HG03139 (cell line): ENCODE measurements at regions not wholly inside any gene's neighbourhood (a gene's known extent, or its start where the extent isn't known, plus 50 kb on each side); places are given as distances from the start of the nearest gene placed in this dataset.
"Not testable (repeated sequence)": the region's sequence is repeated elsewhere in the genome, so short reads cannot be mapped to it uniquely, and the experiment has no call there.

Source experiments
- ATAC-seq: cut with Tn5 transposase; IDR thresholded peaks from one replicate; pipeline ENCODE4 v1.9.1; 2021; ENCODE audit not compliant: unreplicated experiment

DNA sequence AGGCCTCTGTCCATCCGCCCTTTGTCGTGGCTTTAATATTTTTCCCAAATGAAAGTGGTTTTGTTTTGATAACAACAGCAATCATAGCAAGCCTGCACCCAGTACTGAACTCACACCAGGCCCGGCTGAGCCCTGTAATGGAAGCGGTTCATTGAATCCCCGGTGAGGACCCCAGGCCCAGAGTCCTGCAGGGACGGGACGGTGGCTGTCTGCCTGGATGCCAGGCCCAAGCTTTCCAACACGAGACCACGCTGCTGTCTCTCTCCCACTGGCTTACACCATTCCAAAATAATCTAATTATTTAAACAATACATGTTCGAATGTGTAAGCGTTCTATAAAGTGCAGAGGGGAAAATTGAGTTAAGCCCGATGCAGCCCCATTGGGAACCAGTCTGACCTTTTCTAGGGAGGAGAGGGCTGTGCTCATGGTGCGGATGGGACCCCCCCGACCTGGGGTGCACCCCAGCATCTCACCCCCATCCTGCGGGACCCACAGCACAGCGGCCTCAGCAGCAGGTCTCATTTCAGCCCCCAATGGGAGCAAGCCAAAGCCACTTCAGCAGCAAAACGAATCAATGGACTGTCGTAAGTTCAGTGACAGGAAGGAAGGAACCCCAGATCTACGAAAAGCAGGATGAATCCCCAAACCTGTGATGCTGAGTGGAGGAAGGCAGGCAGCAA, 1046.9 kb downstream of the BRD1 start:
- no peak for ATAC-seq

DNA sequence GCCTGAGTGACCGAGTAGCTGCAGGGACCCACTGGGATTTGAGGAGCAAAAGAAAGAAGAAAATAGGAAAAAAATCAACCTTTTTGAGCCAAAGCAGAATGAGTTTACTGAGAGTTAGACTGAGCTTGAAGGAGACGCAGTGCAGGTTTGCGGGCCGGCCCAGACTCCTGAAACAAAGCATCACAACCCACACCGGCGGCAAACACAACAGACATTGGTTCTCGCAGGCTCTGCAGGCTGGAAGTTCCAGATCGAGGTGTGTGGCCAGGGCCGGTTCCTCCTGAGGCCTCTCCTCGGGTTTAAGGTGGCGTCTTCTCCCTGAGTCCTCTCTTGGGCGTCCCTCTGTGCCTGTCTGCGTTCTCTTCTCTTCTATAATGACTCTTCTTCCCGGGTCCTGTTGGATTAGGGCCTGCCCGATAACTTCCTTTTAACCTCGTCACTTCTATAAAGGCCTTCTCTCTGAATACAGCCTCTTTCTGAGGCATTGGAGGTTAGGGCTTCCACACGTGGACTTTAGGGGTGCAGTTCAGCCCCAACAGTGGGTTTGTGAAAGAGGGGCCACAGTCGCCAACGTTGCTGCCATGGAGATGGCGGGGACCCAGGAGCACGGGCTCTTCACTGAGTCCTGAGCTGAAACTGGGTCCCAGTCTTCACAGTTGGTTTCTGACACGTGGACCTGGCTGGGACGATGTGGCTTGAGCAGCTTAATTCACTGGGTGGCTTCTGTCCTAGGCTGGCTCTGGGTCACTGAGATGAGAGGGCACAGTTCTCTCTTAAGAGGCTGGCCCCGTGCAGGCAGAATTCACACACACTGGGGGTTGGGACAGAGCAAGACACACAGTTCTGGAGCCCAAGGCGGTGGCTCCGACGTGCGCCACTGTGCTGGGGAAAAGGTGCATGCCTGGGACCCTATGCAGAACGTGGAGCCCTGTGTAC, 1047.7 kb downstream of the BRD1 start:
- no peak for ATAC-seq

DNA sequence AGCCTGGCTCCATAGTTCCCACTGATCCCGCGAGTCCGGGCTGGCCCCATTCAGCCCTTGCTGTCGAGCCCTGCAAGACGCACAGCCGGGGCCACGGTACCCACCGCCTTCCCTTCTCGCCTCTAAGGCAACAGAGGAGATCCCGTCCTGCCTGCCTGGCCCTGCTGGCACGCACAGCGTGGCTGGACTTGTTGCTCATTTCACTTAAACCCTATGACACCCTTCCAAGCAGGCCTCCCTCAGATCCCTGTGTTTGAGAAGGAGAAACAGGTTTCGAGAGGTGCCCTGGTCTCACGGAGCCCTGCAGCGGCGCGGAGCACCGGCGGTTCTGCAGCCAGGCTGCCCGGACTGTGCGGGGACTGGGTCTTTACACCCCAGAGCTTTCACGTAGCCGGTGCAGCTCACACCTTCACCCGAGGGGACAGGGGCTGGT, 1048.4 kb downstream of the BRD1 start:
- no peak for ATAC-seq

DNA sequence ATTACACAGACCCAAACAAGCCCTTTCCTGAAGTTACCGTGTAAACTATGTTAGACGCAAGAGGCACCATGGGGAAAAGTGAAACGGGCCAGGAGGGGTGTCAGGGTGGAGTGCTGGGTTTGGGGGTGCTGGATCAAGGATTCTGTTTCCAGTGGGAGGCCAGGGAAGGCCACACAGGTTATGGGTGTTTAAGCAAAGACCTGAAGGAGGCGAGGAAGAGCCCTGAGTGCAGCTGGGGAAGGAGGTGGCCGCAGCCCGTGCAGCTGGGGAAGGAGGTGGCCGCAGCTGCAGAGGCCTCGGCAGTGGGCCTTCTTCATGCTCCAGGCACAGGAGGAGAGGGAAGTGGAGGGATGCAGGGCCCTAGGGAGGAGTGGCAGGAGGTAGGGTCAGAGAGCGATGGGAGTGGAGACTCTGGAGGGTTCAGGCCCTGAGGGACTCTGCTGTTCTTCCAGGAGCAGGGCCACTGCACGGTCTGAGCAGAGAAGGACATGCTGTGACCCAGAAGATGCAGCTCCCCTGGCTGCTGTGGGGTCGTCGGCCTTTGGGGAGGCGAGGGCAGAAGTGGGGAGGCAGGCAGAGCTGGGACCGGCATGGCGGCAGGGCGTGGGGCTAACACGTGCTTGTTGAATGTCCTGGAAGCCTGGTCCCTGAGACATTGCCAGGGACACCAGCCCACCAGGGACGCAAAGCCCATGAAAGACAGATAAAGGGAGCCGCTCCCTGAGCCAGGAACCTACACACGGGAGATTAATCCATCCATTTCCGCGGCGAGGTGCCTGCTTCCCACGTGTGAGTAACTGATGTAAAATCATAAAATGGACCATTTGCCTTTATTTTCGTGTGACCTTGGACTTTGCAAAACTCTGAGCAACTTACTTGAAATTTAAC, 1049.1 kb downstream of the BRD1 start:
- ATAC-seq: no peak

DNA sequence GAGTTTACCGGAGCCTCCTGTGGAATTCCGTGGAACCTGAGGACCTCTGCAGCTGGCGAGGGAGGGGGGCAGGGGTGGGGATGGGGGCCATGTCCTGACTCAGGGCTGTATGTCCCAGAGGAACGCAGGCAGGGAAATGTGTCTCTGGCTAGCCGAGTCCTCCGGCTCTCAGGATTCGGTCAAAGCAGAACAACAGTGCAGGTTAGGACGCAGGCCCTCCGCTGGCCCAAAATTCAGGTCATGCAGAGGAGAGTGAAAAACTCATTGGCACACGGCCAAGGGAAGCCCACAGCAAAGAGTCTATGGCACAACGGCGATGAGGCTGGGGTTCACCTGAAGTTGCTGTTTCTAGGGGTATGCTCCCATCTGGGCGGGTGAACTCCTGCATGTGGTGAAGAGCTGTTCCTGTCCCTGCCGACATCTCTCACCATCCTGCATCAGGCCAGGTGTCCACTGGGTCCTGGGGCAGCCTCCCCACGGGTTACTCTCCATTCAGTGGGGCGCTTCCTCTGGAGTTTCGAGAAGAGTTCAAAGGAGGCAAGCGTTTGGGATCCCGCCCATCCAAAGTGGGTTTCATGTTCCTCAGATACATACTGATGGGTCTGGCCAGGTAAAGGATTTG, 1055.3 kb downstream of the BRD1 start:
- ATAC-seq: no peak

DNA sequence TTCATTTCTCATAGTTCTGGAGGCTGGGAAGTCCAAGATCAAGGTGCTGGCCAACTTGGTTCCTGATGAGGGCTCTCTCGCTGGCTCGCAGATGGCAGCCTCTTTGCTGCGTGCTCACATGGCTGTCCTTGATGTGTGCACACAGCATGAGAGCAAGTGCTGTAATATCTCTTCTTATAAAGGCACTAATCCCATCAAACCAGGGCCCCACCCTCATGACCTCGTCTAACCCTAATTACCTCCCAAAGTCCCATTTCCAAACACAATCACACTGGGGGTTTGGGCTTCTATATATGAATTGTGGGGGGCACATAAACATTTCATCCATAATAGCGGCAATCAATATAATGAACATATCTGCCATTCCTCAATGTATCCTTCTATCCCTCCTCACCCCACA, 1062.1 kb downstream of the BRD1 start:
- no peak for ATAC-seq

DNA sequence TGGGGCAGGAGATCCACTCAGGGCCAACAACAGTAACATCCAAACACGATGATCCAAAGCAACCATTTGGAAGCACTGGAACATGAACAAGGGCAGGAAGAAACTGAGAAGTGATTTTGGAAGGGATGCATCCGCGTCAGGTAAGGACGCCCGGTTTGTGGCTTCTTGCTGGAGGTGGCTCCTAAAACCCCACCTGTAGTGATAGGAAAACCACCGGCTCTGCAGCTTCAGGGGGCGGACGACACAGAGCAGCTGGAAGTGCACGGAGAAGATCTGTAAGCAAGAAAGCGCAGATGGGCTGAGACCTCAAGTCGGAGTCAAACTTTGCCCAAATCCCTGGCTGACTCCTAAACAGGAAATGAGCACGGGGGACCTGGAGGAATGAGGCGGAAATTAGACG, 1066.1 kb downstream of the BRD1 start:
- ATAC-seq: no peak

DNA sequence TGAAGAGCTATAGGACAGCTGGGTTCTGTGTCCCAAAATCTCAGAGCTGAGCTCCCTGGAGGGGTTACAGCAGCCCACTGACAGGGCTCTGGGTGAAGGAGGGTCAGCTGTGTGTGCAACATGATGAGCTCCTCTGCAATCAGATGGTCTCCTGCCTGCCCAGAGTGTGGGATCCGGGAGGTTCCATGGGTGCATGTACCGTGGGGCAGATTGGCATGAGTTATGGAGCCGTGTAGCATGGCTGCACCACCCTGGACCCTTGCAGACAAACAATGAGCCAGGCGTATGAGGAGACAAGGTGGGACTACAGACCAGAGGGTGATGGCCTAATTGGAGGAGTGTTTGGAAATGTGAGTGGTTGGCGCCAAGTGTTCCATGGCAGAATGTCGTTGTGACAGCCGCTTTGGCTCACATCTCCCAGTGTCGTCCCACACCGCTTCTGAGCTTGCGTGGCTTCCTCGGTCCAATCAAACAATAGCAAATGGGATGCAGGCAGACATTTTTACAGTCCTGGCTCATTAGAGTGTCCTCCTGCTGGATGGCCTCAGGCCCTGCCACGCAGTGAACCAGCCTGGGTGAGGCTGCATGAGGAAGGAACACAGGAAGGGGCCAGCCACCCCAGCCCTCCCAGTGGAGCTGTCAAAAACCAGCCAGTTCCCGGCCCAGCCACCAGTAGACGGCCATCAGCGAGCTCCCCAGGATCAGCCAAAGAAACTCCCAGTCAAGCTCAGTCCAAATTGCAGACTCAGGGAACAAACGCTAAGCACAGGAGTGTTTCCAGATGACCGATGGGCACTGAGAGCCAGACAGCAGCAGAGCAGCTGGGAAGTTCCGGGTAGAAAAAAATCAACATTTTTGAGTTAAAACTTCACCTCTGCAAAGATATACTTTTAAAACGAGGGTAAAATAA, 1066.9 kb downstream of the BRD1 start:
- no peak for ATAC-seq

DNA sequence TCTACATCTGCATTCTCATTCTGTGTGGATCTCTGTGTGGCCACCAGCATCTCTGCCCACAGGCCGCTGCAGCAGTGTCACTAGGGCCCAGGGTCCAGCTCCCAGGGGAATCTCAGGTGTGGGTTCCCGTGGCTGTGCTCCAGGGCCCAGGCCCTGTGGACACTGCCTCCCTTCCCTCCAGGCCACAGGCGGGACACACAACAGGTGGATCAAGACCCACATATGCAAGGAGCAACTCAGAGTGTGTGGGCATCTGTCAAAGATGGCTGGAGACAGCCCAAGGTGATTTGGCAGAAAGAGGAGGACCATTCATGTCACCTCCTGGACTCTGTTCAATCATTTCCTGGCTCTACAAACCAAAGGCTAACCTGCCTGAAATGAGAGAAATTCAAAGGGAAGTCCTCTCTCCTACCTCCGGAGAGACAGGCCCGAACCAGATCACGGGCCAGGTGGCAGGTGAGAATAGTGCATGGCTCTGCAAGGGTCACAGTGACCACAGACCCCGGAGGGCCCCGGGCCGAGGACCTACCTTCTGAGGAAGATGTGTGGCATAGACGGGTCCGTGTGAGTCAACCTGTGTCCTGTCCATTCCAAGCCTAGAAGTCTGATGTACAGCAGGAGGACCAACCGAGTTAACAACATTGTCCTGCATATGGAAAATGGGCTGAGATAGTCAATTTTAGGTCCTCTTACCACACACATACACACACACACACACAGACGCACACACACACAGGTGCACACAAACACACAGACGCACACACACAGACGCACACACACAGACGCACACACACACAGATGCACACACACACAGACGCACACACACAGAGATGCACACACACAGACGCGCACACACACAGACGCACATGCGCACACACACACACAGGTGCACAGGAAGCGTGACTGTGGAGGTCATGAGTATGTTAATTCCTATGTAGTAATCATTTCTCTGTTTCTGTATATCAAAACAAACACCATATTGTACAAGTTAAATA, 1068.5 kb downstream of the BRD1 start:
- ATAC-seq: no peak

DNA sequence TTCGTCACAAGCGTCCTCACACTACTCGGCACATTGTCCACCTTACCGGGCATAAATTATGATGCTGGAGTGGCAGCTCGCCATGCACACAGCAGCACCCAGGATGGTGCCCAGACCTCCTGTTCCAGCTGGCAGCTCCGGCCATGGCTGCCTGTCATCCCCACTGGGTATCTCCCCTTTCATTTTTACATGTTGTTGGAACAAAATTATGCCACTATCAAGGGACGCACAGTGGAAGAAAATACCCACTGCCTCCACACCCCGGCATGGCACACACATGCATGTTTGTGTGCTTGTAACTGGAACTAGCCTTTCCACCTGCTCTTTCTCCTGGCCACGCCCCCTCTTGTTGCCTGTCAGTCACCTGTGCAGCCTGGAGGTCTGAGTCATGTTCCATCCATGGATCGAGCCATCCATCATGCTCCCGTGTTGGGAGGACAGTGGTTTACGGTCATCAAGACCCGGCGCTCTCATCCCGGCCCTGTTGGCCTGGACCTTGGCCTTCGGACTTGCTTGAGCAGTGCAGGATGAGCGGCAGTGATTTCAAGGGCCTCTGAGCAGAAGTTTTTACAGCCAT, 1069.6 kb downstream of the BRD1 start:
- ATAC-seq: no peak

DNA sequence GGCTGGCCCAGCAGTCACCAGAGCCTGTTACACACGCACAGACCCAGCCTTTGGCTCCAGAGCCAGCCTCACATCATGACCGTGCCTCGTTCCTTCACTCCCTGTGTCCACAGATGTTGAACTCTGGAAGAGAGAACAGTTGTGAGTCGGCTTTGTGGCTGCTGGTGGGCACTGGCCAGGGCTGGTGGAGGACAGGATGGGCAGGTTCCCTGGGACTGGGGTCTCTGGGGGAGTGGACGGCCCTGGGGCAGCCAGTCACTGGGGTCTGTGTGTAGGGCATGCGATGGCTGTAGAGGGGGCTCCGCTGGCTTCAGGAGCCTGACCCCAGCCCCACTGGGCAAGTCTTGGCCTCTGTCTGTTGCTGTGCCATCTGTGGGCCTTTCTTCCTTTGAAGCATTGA, 1070.1 kb downstream of the BRD1 start:
- no peak for ATAC-seq

DNA sequence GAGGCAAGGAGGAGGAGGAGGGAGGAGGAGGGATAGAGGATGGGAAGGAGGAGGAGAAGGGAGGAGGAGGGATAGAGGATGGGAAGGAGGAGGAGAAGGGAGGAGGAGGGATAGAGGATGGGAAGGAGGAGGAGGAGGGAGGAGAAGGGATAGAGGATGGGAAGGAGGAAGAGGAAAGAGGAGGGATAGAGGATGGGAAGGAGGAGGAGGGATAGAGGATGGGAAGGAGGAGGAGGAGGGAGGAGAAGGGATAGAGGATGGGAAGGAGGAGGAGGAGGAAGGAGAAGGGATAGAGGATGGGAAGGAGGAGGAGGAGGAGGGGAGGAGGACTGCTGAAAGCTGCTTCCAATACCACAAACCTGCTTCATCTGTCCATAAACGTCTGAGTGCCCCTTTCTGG, 1070.5 kb downstream of the BRD1 start:
- not testable (repeated sequence) for ATAC-seq

DNA sequence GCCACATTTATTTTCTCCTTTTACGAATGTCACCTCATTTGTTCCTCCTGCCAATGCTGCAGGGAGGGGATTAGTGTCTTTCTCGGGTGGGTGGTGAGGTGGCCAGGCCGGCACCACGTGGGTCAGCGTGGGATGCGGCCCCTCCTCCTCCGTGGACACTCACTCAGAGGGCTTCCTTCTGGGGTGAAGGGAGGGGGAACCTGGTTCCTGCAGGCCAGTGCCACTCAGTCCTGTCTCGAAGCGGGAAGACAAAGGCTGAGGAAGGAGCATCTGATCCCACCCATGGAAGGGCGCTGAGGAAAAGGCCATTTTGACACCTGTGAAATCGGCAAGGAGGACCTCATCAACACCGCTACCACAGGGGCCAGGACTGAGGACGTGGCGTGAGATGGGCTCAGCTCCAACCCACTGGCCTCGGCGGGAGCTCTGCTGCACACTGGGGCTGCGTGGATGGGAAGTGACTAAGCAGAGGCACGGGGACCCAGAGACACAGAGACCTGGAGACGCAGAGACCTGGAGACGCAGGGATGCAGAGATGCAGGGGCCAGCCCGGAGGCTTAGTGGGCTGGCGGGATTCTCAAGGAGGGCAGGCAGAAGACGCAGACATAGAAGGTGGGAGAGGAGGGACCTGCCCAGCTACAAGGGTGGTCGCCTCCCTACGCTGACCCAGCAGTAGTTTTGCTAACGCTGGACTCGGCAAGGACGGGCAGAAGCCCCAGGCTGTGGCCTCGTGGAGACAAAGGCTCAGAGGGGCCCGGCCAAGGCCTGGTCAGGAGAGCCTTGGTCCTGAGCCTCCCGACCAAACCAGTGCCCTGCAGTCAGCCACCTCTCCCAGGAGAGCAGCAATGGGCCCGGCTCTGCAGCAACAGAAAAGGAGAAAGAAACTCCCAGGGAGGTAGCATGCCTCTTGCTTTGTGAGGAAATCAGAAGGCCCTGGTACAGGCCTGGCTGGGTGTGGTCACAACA, 1071.2 kb downstream of the BRD1 start:
- ATAC-seq: no peak

DNA sequence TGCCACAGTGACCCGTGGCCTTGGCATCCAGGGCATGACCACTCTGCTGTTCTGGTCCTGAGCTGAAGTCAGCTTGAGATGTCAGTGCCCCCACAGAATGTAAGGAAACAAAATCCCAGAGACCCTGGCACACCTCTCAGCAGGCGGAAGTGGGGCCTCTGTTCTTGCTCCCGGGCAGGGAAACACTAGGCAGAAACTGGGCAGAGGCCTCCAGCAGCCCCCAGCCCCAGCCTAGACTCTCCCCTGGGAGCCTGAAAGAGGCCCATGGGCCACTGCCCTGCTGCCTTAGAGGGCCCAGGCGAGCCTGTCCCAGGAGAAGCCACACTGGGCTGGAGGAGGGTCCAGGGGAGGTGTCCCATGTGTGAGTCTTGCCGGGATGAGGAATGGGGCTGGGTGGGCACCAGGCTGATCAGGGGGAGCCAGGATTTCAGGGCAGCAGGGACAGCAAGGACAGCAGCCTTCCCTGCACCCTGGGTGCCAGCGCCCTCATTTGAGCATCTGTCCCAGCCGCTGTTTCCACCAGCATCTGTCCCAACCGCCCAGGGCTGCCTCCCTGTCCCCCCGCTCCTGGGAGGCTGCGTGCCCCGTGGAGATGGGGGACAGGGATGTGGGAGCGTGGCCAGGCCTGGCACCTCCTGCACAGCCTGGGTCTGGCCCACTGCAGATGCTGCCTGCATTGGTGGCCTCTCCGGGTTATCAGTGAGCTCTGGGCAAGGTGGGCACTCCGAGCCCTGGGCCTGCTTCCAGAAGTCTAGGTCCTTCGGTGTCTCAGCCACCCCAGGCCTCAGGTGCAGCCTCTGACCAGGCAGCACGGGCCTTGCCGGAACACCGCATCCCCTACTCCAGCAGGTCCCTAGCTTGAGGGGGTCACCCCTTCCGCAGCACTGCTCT, 1072.4 kb downstream of the BRD1 start:
- no peak for ATAC-seq

DNA sequence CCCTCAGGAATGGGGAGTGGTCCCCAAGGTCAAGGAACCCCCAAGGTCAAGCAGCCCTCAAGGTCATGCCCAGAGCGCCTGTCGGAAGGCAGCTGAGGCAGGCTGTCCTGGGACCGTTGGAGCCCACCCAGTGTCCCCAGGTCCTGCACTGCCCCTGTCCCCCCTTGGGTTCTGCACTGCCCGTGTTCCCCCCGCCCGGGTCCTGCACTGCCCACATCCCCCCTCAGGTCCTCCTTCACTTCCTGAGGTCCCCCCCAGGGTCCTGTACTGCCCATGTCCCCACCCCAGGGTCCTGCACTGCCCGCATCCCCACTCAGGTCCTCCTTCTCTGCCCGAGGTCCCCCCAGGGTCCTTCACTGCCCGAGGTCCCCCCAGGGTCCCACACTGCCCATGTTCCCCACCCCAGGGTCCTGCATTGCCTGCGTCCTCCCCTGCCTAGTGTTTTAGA, 1073.0 kb downstream of the BRD1 start:
- no peak for ATAC-seq
